H9 (cell line): ENCODE measurements at regions not wholly inside any gene's neighbourhood (a gene's known extent, or its start where the extent isn't known, plus 50 kb on each side); places are given as distances from the start of the nearest gene placed in this dataset.
"Not testable (repeated sequence)": the region's sequence is repeated elsewhere in the genome, so short reads cannot be mapped to it uniquely, and the experiment has no call there.

ENCODE experiments used
- DNase-seq: peaks from one replicate; pipeline ENCODE4 v3.0.0-alpha.2; 2017
- H2AFZ ChIP-seq: one replicate; pipeline ENCODE4 v1.6.1; 2013; ENCODE audit warnings: mild to moderate bottlenecking, low read length, control low read depth, moderate library complexity
- H2AK5ac ChIP-seq: 2 replicates; pipeline ENCODE4 v1.6.1; 2013; ENCODE audit warnings: low read length, control low read depth, mixed read lengths; ENCODE audit not compliant: insufficient read length
- H2BK120ac ChIP-seq: one replicate; pipeline ENCODE4 v1.6.1; 2013; ENCODE audit warnings: low read depth, mild to moderate bottlenecking, low read length, control low read depth, inconsistent platforms; ENCODE audit not compliant: poor library complexity, severe bottlenecking
- H2BK12ac ChIP-seq: 2 replicates; pipeline ENCODE4 v1.6.1; 2013; ENCODE audit warnings: low read length, control low read depth, mixed read lengths, low read depth; ENCODE audit not compliant: insufficient read length
- H2BK15ac ChIP-seq: 2 replicates; pipeline ENCODE4 v1.6.1; 2013; ENCODE audit warnings: low read depth, low read length, control low read depth
- H2BK20ac ChIP-seq: one replicate; pipeline ENCODE4 v1.6.1; 2013; ENCODE audit warnings: low read depth, mild to moderate bottlenecking, low read length, control low read depth, inconsistent platforms; ENCODE audit not compliant: poor library complexity, severe bottlenecking
- H2BK5ac ChIP-seq: 2 replicates; pipeline ENCODE4 v1.6.1; 2013; ENCODE audit warnings: low read length, control low read depth, mixed read lengths; ENCODE audit not compliant: insufficient read length
- H3K14ac ChIP-seq: 2 replicates; pipeline ENCODE4 v1.6.1; 2013; ENCODE audit warnings: low read length, control low read depth; ENCODE audit not compliant: insufficient read depth
- H3K18ac ChIP-seq: 2 replicates; pipeline ENCODE4 v1.6.1; 2013; ENCODE audit warnings: low read depth, mild to moderate bottlenecking, mixed read lengths, low read length, control low read depth; ENCODE audit not compliant: insufficient read length
- H3K23ac ChIP-seq: 2 replicates; pipeline ENCODE4 v1.6.1; 2013; ENCODE audit warnings: low read length, control low read depth, mixed read lengths, low read depth; ENCODE audit not compliant: insufficient read length
- H3K23me2 ChIP-seq: 2 replicates; pipeline ENCODE4 v1.6.1; 2013; ENCODE audit warnings: low read depth, mild to moderate bottlenecking, mixed read lengths, low read length, control low read depth; ENCODE audit not compliant: insufficient read length, poor library complexity, severe bottlenecking
- H3K27ac ChIP-seq: 2 replicates; pipeline ENCODE4 v1.5.1; 2013; ENCODE audit warnings: low read length, control low read depth, mixed read lengths, low read depth; ENCODE audit not compliant: insufficient read length
- H3K27me3 ChIP-seq: 2 replicates; pipeline ENCODE4 v1.6.1; 2013; ENCODE audit warnings: low read length, control low read depth, inconsistent platforms; ENCODE audit not compliant: insufficient read depth
- H3K4ac ChIP-seq: 2 replicates; pipeline ENCODE4 v1.6.1; 2013; ENCODE audit warnings: low read depth, mild to moderate bottlenecking, control low read depth, inconsistent platforms, low read length, moderate library complexity
- H3K4me1 ChIP-seq: 2 replicates; pipeline ENCODE4 v1.6.1; 2013; ENCODE audit warnings: low read length, control low read depth, inconsistent platforms; ENCODE audit not compliant: insufficient read depth
- H3K4me2 ChIP-seq: 2 replicates; pipeline ENCODE4 v1.6.1; 2013; ENCODE audit warnings: low read length, control low read depth, mixed read lengths; ENCODE audit not compliant: insufficient read length, insufficient read depth
- H3K56ac ChIP-seq: 2 replicates; pipeline ENCODE4 v1.6.1; 2013; ENCODE audit warnings: low read depth, mild to moderate bottlenecking, mixed read lengths, low read length, control low read depth; ENCODE audit not compliant: insufficient read length
- H3K79me1 ChIP-seq: 2 replicates; pipeline ENCODE4 v1.6.1; 2013; ENCODE audit warnings: low read depth, mild to moderate bottlenecking, moderate library complexity, low read length, control low read depth, inconsistent platforms; ENCODE audit not compliant: insufficient read depth, poor library complexity, severe bottlenecking
- H3K79me2 ChIP-seq: 2 replicates; pipeline ENCODE4 v1.6.1; 2013; ENCODE audit warnings: low read length, control low read depth, inconsistent platforms; ENCODE audit not compliant: insufficient read depth
- H3K9ac ChIP-seq: 2 replicates; pipeline ENCODE4 v1.6.1; 2013; ENCODE audit warnings: low read length, control low read depth, mixed read lengths; ENCODE audit not compliant: insufficient read length; ENCODE audit errors: extremely low read depth
- H3K9me3 ChIP-seq: one replicate; pipeline ENCODE4 v1.6.1; 2013; ENCODE audit warnings: low read depth, low read length, inconsistent platforms; ENCODE audit not compliant: control insufficient read depth
- H3T11ph ChIP-seq: one replicate; pipeline ENCODE4 v1.6.1; 2013; ENCODE audit warnings: mild to moderate bottlenecking, low read length, control low read depth, inconsistent platforms
- H4K20me1 ChIP-seq: one replicate; pipeline ENCODE4 v1.6.1; 2013; ENCODE audit not compliant: control insufficient read depth, insufficient read length, insufficient read depth
- H4K5ac ChIP-seq: 2 replicates; pipeline ENCODE4 v1.6.1; 2013; ENCODE audit warnings: low read depth, mild to moderate bottlenecking, mixed read lengths, low read length, control low read depth; ENCODE audit not compliant: insufficient read length
- H4K8ac ChIP-seq: replicated peaks from 2 replicates; pipeline ENCODE4 v1.6.1; 2013; ENCODE audit warnings: low read length, control low read depth, mixed read lengths, low read depth; ENCODE audit not compliant: insufficient read length
- H4K91ac ChIP-seq: 2 replicates; pipeline ENCODE4 v1.6.1; 2013; ENCODE audit warnings: low read depth, mild to moderate bottlenecking, moderate library complexity, mixed read lengths, low read length, control low read depth; ENCODE audit not compliant: insufficient read length
- H3K27ac Mint-ChIP-seq, 3 experiments: 2 replicates in 2 of 3; 3 replicates in 1 of 3; pipeline ENCODE4 v1.8.0; 2020 to 2021; ENCODE audit warnings: mixed read lengths in 3 of 3, mild to moderate bottlenecking in 1 of 3, moderate library complexity in 1 of 3
- H3K27me3 Mint-ChIP-seq: 2 replicates; pipeline ENCODE4 v1.8.0; 2021; ENCODE audit warnings: low read depth, mild to moderate bottlenecking, moderate library complexity, mixed read lengths
- H3K36me3 Mint-ChIP-seq, 3 experiments: 2 replicates in 2 of 3; 3 replicates in 1 of 3; pipeline ENCODE4 v1.8.0; 2020 to 2021; ENCODE audit warnings: low read depth in 3 of 3, mixed read lengths in 3 of 3; ENCODE audit not compliant: insufficient read depth in 1 of 3
- H3K4me1 Mint-ChIP-seq, 2 experiments: 2 replicates each; pipeline ENCODE4 v1.8.0; 2020; ENCODE audit warnings: mixed read lengths in 2 of 2
- H3K4me3 Mint-ChIP-seq, 2 experiments: 2 replicates in 1 of 2; 3 replicates in 1 of 2; pipeline ENCODE4 v1.8.0; 2020 to 2021; ENCODE audit warnings: mild to moderate bottlenecking in 2 of 2, mixed read lengths in 2 of 2, moderate library complexity in 1 of 2
- H3K9me3 Mint-ChIP-seq, 2 experiments: 2 replicates in 1 of 2; 3 replicates in 1 of 2; pipeline ENCODE4 v1.8.0; 2020; ENCODE audit warnings: mild to moderate bottlenecking in 2 of 2, mixed read lengths in 2 of 2, moderate library complexity in 1 of 2
- WGBS: extraction: QIAGEN DNeasy Blood & Tissue Kit; methylation state at CpG from one replicate; pipeline ENCODE4 v1.1.7; 2013; ENCODE audit warnings: missing lambda C conversion rate, low lambda C conversion rate, mixed read lengths; ENCODE audit not compliant: insufficient read length; ENCODE audit errors: extremely low coverage; 5-methylcytosine and 5-hydroxymethylcytosine counted together
- TF ChIP-seq, protein P1 (sequence below): fragments of 200-600 bp; sonication (generic); conservative IDR thresholded peaks from 3 replicates; pipeline ENCODE4 v1.8.0; 2021; ENCODE audit warnings: antibody characterized with exemption, mild to moderate bottlenecking

DNA sequence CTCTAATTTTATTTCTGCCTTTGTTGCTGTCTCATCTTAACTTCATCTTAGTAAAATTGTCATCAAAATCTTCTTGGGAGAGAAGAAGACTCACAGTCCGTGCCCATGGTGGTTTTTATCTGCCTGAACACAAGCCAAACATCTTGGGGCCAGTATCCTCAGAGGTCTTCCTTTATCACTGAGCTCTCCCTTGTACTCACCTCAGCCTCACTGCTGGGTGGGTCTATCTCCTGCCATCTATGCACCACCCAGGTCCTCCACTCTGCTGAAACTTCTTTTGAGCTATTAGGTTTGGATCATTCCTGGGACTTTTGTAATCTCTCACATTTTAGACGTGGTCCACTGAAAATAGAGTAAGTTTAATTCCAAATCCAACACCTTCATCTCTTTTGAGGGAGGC, 116.3 kb upstream of the EPB41L4A start:
- no peaks in the 10 kb centered on the region for H4K20me1 ChIP-seq
- no peak overlapping the region for H3K4ac ChIP-seq
- H2BK15ac ChIP-seq = no peak overlapping the region
- H3K9ac ChIP-seq = no peak overlapping the region
- no peak overlapping the region for H4K5ac ChIP-seq
- H3K9me3 ChIP-seq = no peaks in the 10 kb centered on the region
- no peak overlapping the region for H3K14ac ChIP-seq
- no peaks in the 10 kb centered on the region for H3K79me2 ChIP-seq
- H3K4me2 ChIP-seq = no peak overlapping the region
- no peak overlapping the region for H3K56ac ChIP-seq
- no peaks in the 10 kb centered on the region for H3K23me2 ChIP-seq
- WGBS = no CpG with 5 or more reads among the region's 2 CpGs
- H3K23ac ChIP-seq = no peak overlapping the region
- H2AFZ ChIP-seq = no peak overlapping the region
- H2BK120ac ChIP-seq = no peak overlapping the region
- Mint-ChIP-seq H3K36me3 (0 out of 7 replicates have a peak, but pooled peaks cover 0 to 6% (median 0%) of the 10 kb centered on the region in 3 experiments), H3K27me3 (no peaks in the 10 kb centered on the region), H3K4me3 (no peak overlapping the region), H3K9me3 (peaks cover 4 to 6% of the 10 kb centered on the region in 2 experiments; a peak in 4 of 5 replicates), H3K27ac (no peak overlapping the region), H3K4me1 (peaks cover 23 to 32% of the 10 kb centered on the region in 2 experiments)
- H4K8ac ChIP-seq = no peak overlapping the region
- H2BK12ac ChIP-seq = no peak overlapping the region
- no peaks in the 10 kb centered on the region for H3K79me1 ChIP-seq
- H2BK5ac ChIP-seq = no peak overlapping the region
- no peak for DNase-seq
- no peak overlapping the region for H4K91ac ChIP-seq
- H2BK20ac ChIP-seq = no peak overlapping the region
- H3K27me3 ChIP-seq = no peaks in the 10 kb centered on the region
- no peak overlapping the region for H3T11ph ChIP-seq
- no peak overlapping the region for H2AK5ac ChIP-seq
- H3K18ac ChIP-seq = no peak overlapping the region
- TF ChIP-seq, protein P1, sequence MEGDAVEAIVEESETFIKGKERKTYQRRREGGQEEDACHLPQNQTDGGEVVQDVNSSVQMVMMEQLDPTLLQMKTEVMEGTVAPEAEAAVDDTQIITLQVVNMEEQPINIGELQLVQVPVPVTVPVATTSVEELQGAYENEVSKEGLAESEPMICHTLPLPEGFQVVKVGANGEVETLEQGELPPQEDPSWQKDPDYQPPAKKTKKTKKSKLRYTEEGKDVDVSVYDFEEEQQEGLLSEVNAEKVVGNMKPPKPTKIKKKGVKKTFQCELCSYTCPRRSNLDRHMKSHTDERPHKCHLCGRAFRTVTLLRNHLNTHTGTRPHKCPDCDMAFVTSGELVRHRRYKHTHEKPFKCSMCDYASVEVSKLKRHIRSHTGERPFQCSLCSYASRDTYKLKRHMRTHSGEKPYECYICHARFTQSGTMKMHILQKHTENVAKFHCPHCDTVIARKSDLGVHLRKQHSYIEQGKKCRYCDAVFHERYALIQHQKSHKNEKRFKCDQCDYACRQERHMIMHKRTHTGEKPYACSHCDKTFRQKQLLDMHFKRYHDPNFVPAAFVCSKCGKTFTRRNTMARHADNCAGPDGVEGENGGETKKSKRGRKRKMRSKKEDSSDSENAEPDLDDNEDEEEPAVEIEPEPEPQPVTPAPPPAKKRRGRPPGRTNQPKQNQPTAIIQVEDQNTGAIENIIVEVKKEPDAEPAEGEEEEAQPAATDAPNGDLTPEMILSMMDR = no peak
- H3K4me1 ChIP-seq = peaks cover 8% of the 10 kb centered on the region
- H3K27ac ChIP-seq = no peak overlapping the region

DNA sequence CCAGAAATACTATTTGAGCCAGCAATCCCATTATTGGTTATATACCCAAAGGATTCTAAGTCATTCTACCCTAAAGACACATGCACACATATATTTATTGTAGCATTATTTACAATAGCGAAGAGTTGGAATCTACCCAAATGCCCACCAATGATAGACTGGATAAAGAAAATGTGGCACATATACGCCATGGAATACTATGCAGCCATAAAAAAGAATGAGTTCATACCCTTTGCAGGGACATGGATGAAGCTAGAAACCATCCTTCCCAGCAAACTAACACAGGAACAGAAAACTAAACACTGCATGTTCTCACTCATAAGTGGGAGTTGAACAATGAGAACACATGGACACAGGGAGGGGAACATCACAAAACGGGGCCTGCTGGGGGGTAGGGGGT, 125.5 kb upstream of the EPB41L4A start:
- H3K27me3 Mint-ChIP-seq, H3K27ac ChIP-seq, H3K4ac ChIP-seq, H3K9ac ChIP-seq, H2AFZ ChIP-seq, H2BK120ac ChIP-seq, H3K9me3 Mint-ChIP-seq, H3K18ac ChIP-seq, H2AK5ac ChIP-seq, H3K4me1 ChIP-seq, H4K5ac ChIP-seq, H2BK5ac ChIP-seq, H4K91ac ChIP-seq, H3K4me2 ChIP-seq, H3K23me2 ChIP-seq, H3K79me2 ChIP-seq, H3K79me1 ChIP-seq, H3K36me3 Mint-ChIP-seq, H3T11ph ChIP-seq, DNase-seq, H4K20me1 ChIP-seq, H3K27me3 ChIP-seq, H3K27ac Mint-ChIP-seq, H3K14ac ChIP-seq, H3K4me3 Mint-ChIP-seq, H3K9me3 ChIP-seq, H2BK15ac ChIP-seq, H2BK20ac ChIP-seq, H4K8ac ChIP-seq, H2BK12ac ChIP-seq, H3K56ac ChIP-seq, H3K23ac ChIP-seq, H3K4me1 Mint-ChIP-seq: not testable (repeated sequence)
- no CpG with 5 or more reads among the region's 3 CpGs for WGBS
